Lower leg skin (tissue), 4 donors: ENCODE measurements at regions not wholly inside any gene's neighbourhood (a gene's known extent, or its start where the extent isn't known, plus 50 kb on each side); places are given as distances from the start of the nearest gene placed in this dataset.
"Not testable (repeated sequence)": the region's sequence is repeated elsewhere in the genome, so short reads cannot be mapped to it uniquely, and the experiment has no call there.

ENCODE experiments used
- DNase-seq, 2 donors: peaks; one replicate each; pipeline ENCODE4 v3.0.0-alpha.2; 2019; ENCODE audit warnings: low spot score in 2 of 2
- H3K4me3 ChIP-seq: fragments of 200-600 bp; sonication (generic); 2 replicates; pipeline ENCODE4 v1.5.1; 2017; ENCODE audit warnings: mild to moderate bottlenecking, low read depth; ENCODE audit not compliant: poor library complexity, severe bottlenecking
- CTCF ChIP-seq, 3 donors: fragments of 450-650 bp; IDR thresholded peaks; one replicate each; pipeline ENCODE4 v1.5.1; 2016; ENCODE audit warnings: antibody characterized with exemption in 3 of 3, mild to moderate bottlenecking in 3 of 3, moderate library complexity in 2 of 3
- POLR2A ChIP-seq, 2 donors: fragments of 450-650 bp; IDR thresholded peaks; one replicate each; pipeline ENCODE4 v1.6.1; 2016 to 2017; ENCODE audit warnings: antibody characterized with exemption in 2 of 2, mild to moderate bottlenecking in 1 of 2, moderate library complexity in 1 of 2
- WGBS, 2 donors: methylation state at CpG; one replicate each; pipeline ENCODE4 v1.1.5; 2018; 5-methylcytosine and 5-hydroxymethylcytosine counted together
- intact Hi-C: fragments of 100-400 bp; cut with DNase I; formaldehyde crosslinking; loops from one replicate; pipeline ENCODE4 v1.15.0; 2023; ENCODE audit warnings: low total_unique reads

DNA sequence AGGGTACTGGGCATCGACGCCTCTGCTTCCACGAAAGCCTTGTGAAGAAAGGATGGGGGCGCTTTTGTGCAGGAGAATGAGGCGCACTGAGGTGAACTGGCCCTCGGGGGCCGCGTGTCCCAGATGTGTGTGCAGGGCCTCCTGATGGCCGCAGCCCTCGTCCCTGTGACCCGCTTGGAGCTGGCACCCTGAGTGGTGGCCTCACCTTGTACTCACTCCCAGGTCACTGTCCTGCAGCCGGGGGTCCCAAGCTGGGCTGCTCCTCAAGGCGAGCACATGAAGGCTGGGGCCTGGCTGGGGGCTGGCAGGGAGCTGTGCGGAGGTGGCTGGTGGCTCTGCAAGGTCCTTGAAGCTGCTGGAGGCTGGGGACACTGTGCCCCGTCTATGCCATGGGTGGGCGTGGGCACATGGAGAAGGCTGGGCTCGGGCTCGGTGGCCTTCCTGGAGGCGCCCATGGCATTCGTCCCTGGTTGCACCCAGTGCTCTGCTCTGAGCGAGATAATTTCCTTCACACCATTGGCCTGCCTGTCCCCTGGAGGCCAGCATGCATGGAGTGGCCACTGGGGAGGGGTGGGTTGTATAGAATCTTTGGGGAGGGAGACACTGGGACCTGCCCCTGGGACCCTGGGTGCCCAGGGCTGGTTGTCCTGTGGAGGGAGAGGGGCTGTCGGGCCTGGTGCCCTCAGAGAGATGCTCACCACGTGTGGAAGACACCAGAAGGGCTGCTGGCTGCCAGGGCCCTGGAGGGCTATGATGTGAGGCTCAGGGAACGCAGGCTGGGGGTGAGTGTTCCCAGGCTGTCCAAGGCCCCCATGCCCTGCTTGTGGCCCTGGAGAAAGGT is 79.3 kb downstream of the TMEM121 start:
- WGBS, 2 donors: 82 to 89% methylated on average over 24 of the region's 24 CpGs
- intact Hi-C loops: no loop called here
- no peak overlapping the region for H3K4me3 ChIP-seq
- DNase-seq: peak in 1 of 2 donors; percentile 45
- TF ChIP-seq POLR2A (IDR thresholded peaks at IDR 0.05): no peak
- TF ChIP-seq CTCF (IDR thresholded peaks at IDR 0.05): no peak

DNA sequence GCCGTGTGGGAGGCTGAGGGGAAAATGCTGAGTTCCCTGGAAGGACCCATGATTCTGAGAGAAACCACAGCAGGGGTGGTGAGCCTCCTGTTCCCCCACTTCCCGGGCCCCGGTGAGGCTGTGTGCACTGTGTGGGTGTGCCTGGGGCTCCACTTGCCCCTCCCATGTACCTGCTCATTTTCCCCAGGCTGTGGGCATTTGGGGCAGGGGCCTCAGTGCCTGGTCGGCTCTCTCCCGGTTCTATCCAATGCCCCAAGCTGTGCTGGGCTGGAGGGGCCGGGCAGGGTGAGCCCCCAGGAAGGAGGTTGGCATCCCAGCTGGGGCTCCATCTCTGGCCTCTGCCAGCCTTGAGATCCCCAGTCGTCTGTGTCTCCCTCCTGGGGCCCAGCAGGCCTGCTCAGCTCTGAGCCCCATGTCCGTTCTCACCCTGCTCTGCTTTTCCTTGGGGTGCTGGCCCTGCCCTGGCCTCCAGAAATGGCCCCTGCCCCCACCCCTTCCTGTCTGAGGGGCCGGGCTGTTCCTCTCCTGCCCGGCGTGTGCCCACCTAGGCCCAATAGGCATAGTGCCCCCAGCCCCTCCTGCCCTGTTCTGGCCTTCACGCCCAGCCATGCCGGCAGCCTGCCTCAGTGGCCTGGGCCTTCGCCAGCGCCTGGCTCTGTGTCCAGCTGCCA is 80.1 kb downstream of the TMEM121 start:
- 74% methylated on average over 10 to 11 of the region's 15 CpGs for WGBS, 2 donors
- DNase-seq: peak in 1 of 2 donors; percentile 46
- H3K4me3 ChIP-seq, intact Hi-C loops: not testable (repeated sequence)

GRCh38 chr14:105607025-105607424 is 80.6 kb downstream of the TMEM121 start:
- 65 to 75% methylated on average over 10 to 12 of the region's 16 CpGs for WGBS, 2 donors
- intact Hi-C loops, H3K4me3 ChIP-seq: not testable (repeated sequence)
- peak in 1 of 2 donors; percentile 83 for DNase-seq

GRCh38 chr14:105614987-105615386 is 88.6 kb downstream of the TMEM121 start:
- intact Hi-C loops, H3K4me3 ChIP-seq: not testable (repeated sequence)
- WGBS, 2 donors: 65 to 100% methylated on average over 1 to 2 of the region's 4 CpGs
- peak in 1 of 2 donors; percentile 48 for DNase-seq

DNA sequence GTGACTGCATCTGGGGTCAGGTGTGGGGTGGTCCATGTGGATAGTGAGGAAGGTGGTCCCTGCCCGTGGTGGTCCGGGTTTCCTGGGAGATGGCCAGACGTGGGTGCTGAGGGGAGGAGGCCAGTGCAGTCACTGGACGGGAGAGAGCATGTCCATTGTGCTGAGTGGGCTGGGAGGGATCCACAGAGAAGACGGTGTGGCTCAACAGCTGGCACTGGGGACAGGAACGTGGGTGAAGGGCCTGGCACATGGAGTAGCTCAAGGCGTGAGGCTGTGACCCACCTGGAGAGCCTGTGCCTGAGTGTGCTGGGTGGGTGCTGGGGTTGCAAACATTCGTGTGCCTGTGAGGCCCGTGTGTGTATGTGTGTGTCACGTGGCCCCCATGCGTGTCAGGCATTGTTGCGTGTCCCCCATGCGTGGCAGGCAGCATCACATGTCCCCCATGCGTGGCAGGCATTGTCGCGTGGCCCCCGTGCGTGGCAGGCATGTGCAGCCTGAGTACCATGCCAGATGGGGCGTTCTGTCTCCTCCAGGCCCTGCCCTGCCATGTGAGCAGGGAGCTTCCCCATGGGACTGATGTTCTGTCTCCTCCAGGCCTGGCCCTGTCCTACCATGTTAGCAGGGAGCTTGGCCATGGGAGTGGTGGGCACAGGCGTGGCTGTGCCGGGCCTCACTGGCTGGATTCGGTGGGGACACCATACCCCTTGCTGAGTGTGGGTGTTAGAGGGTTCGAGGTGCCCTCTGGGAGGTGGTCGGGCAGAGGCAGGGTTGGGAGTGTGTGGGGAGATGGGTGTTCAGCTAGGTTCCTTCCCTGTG is 89.8 kb downstream of the TMEM121 start:
- not testable (repeated sequence) for DNase-seq, H3K4me3 ChIP-seq
- intact Hi-C loops: loop anchor here (2.0 kb wide), 1 partner anchor 145 kb away; no protein-coding TSS in a partner anchor
- WGBS, 2 donors: 69 to 71% methylated on average over 24 of the region's 24 CpGs

- no peak overlapping the region for H3K4me3 ChIP-seq
- intact Hi-C loops: loop anchor here (2.0 kb wide), 1 partner anchor 144 kb away; no protein-coding TSS in a partner anchor
- 66 to 71% methylated on average over 8 of the region's 8 CpGs for WGBS, 2 donors
- DNase-seq: no peak
- TF ChIP-seq CTCF (IDR thresholded peaks at IDR 0.05) (no peak), POLR2A (IDR thresholded peaks at IDR 0.05) (no peak)
These were observed 90.4 kb downstream of the TMEM121 start for GRCh38 chr14:105616802-105617192.

DNA sequence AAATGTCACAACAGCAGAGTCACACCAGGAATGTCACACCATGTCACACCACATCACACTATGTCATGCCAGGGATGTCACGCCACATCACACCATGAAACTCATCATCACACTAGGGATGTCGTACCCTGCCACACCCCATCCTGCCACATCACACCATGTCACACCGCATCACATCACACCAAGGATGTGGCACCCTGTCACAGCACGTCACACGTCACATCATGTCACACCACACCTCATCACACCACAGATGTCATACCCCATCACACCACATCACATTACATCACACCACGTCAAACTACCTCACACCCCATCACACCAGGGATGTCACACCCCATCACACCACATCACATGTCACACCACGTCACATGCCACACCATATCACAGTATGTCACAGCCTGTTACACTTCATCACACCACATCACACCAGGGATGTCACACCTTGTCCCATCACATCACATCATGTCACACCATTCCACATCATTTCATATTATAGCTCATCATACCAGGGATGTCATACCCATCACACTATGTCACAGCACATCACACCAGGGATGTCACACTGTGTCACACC is 90.9 kb downstream of the TMEM121 start:
- DNase-seq: no peak
- WGBS, 2 donors: 79% methylated on average over 7 of the region's 7 CpGs
- intact Hi-C loops: loop anchor here (2.0 kb wide), 1 partner anchor 144 kb away; no protein-coding TSS in a partner anchor
- no peak overlapping the region for H3K4me3 ChIP-seq
- TF ChIP-seq CTCF (IDR thresholded peaks at IDR 0.05) (no peak), POLR2A (IDR thresholded peaks at IDR 0.05) (no peak)

DNA sequence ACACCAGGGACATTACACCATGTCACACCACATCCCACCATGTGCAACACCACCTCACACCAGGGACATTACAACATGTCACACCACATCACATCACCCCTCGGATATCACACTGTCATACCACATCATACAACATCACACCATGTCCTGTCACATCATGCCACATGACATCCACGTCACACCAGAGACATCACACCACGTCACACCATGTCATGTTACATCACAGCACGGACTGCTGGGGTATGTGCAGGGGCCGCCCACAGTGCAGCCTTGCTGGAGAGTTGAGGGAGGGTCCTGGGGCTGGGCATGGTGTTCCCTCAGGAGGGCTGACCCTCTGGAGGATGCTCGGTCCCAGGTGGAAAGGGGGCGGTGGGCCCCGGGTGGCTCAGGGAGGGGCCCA is 91.4 kb downstream of the TMEM121 start:
- intact Hi-C loops: loop anchor here (2.0 kb wide), 1 partner anchor 143 kb away; no protein-coding TSS in a partner anchor
- 42 to 64% methylated on average over 2 to 5 of the region's 8 CpGs for WGBS, 2 donors
- DNase-seq, H3K4me3 ChIP-seq: not testable (repeated sequence)

DNA sequence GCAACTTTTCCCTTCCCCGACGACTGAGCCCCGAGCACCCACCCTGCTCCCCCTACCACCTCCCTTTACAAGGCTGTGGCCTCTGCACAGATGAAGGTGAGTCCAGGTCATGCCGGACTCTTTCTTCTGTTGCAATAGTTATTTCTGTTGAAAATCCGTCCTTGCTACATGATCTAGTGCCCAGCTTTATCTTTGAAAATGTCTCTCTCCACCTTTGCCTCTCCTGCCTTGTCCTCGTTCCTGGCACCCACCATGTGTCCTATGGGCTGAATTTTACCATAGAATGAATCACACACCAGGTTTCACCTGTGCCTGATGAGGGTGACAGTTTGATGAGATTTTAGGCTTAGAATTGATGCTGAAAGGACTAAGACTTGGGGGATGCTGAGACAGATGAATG is 92.9 kb downstream of the TMEM121 start:
- H3K4me3 ChIP-seq, intact Hi-C loops, DNase-seq: not testable (repeated sequence)
- WGBS, 2 donors: 62 to 78% methylated on average over 4 to 6 of the region's 6 CpGs

GRCh38 chr14:105620178-105620864 is 93.9 kb downstream of the TMEM121 start:
- DNase-seq, intact Hi-C loops, H3K4me3 ChIP-seq: not testable (repeated sequence)
- 72 to 77% methylated on average over 10 to 21 of the region's 35 CpGs for WGBS, 2 donors
